LNCAP (cell line): ENCODE measurements at regions not wholly inside any gene's neighbourhood (a gene's known extent, or its start where the extent isn't known, plus 50 kb on each side); places are given as distances from the start of the nearest gene placed in this dataset.

Experiments used
- TF ChIP-seq, protein P1 (sequence below): fragments of 450-650 bp; IDR thresholded peaks from 2 replicates; pipeline ENCODE4 v1.5.1; 2017; ENCODE audit warnings: mild to moderate bottlenecking

DNA sequence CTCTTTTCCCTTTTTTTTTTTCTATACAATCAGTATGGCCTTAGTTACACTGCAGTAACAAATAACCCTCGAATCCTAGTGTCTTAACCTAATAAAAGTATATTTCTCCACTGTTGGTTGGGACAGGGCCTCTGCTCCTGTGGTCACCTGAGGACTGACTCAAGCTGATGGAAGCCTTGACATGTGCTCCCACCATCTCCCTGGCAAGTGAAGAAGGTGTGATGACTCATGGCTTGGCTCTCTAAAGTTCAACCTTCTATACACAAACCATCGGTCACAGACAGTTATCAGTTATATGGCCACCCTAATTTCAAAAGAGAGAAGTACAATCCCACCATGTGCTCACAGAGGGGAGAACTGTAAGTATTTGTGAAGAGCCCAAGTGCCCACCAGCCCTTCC lies 65.8 kb upstream of the CACNA2D3 start:
- TF ChIP-seq, protein P1, sequence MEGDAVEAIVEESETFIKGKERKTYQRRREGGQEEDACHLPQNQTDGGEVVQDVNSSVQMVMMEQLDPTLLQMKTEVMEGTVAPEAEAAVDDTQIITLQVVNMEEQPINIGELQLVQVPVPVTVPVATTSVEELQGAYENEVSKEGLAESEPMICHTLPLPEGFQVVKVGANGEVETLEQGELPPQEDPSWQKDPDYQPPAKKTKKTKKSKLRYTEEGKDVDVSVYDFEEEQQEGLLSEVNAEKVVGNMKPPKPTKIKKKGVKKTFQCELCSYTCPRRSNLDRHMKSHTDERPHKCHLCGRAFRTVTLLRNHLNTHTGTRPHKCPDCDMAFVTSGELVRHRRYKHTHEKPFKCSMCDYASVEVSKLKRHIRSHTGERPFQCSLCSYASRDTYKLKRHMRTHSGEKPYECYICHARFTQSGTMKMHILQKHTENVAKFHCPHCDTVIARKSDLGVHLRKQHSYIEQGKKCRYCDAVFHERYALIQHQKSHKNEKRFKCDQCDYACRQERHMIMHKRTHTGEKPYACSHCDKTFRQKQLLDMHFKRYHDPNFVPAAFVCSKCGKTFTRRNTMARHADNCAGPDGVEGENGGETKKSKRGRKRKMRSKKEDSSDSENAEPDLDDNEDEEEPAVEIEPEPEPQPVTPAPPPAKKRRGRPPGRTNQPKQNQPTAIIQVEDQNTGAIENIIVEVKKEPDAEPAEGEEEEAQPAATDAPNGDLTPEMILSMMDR: no peak

DNA sequence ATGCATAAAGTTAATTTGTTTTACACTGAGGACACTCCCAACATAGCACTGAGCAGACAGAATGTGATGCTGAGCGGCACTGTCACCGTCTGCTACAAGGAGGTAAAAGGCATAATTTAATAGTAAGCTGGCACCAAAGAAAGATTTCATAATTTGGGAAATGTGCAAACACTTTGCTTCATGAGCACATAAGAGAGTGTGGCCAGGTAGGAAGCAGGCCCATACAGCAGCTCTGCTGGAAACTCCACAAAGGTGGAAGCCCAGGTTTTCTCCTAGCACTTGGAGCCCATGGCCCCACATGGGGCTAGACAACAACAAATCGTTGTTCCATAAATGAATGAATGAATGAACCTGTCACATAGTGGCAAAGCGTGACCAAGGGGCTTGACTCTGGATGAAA lies 68.5 kb upstream of the CACNA2D3 start:
- TF ChIP-seq, protein P1: no peak

DNA sequence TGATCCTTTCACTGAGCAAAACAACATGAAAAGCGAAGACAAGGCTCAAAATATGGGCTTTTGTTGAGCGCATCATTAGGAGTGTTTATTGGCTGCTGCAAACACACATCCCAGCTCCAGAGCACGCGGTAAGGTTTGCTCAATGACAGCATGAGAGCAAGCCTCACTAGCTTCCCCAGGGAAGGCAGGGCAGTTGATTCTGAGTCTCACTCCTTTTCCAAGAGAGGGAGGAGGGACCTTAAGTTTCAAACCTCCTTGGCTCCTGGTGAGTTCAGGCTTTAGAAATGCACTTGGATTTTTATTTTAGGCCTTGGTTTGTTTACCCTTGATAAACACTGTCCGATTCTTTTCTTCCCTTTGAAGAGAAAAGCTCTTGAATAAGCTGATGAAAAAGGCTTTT lies 69.1 kb upstream of the CACNA2D3 start:
- TF ChIP-seq, protein P1: no peak

DNA sequence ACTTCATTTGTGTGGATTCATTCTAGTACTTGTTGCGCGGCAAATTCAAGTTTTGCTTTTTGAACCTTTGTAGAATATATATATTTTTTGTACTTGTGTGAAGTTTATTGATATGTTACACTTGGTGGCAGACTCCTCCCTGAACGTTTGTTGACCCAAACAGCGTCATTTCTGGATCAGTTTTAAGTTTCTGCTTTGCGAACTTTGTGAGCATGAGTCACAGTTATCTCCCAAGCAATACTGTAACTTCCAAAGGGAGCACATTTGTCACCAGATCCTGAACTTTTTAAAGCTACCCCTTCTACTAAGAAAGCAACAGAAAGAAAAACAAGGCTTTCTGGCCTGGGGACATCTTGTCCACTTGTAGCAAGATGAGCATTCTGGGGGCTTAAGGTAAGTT lies 74.8 kb upstream of the CACNA2D3 start:
- TF ChIP-seq, protein P1: no peak

DNA sequence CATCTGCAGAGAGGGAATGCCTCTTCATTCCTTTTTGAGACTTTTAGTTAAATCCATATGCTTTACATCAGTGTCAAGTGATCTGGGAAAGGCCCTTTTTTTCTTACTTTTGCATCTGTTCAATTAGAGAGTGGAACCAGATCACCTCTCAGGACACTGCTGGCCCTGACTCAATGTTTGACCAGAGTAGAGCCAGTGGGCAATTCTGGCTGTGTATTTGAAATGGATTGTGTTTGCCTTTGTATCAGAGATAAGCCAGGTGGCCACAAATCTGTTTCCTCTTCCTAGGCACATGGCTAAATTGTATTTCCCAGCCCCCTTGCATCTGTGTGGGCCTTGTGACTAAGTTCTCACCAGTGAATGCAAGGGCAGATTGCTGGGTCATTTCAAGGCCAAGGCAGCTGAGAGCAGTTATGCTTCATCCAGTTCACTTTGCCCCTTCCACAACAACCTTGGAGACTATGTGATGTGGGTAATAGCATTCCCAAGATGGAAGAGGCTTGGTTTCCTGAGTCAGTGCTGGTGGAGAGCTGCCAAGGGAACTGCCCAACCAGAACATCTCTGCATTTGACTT lies 75.6 kb upstream of the CACNA2D3 start:
- TF ChIP-seq, protein P1: no peak

DNA sequence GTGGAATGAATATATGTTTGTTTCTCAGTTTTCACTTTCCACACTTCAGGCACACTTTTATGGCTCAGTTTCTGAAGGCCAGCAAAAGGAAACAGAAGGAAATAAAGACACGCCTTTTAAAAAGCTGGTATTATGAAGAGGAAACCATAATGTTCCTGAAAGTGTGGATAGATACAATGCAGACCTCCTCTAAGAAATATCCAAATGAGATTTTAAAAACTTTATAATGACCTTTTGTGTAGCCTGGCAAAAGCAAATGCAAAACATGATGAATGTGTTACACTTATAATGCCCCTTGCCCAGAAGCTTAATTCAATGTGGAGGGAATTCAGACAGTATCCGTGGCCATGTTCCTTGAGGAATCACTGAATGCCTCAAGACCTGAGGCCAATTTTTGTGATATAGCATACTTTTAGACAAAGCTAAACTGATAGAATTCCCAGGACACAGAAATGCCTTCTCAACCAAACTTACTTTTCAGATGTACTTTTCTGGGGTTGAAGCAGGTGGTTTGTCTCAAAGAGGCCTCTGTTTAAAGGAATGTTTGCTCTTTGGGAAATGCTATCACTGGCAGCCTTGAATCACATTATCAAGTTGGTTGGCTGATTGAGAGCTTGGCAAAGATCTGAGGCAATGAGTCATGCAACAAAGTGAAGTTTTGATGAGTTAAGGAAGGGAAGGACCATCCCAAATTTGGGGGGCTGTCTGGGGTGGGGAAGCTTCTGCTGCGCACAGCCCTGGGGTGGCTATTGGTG lies 77.1 kb upstream of the CACNA2D3 start:
- TF ChIP-seq, protein P1: no peak

DNA sequence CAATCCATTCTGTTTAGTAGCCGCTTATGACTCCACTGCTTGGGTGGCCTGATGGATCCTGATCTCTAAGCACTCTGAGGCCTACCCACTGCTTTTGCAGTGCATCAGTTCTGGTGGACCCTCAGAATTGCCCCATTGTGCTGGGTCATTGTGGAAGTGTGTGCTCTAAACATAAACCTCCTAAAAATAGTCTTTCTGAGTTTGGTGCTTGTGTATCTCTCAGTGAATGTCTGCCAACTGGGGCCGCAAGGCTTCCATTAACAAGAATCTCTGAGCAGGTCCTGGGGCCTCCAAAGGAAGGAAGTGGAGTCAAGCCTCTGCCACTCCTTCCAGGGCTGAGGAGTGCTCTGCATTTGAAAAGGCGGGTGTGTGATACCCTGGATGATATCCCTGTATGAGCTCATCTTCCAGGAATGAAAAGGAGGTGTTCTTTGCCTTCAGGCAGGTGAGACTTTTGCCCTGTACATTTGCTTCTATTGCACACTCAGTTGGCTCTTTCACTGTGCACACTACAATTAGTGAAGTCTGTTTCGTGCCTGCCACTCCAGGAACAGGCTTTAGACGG lies 80.0 kb upstream of the CACNA2D3 start:
- TF ChIP-seq, protein P1: no peak
